Activated CD4-positive, alpha-beta T cell treated with anti-CD3 and anti-CD28 coated beads for 48 hours (primary cell): ENCODE measurements at regions not wholly inside any gene's neighbourhood (a gene's known extent, or its start where the extent isn't known, plus 50 kb on each side); places are given as distances from the start of the nearest gene placed in this dataset.

Experiments
- DNase-seq: peaks from one replicate; pipeline ENCODE4 v3.0.0-alpha.2; 2020

GRCh38 chr11:112470355-112470754 is 209.7 kb upstream of the PLET1 start:
- DNase-seq = no peak

GRCh38 chr11:112471731-112472130 is 211.1 kb upstream of the PLET1 start:
- DNase-seq = no peak

- DNase-seq = no peak
These were observed 216.5 kb upstream of the PLET1 start for GRCh38 chr11:112477152-112477551.

- DNase-seq = no peak
These were observed 217.1 kb upstream of the PLET1 start for GRCh38 chr11:112477581-112478317.

- DNase-seq = no peak
These were observed 218.1 kb upstream of the PLET1 start for GRCh38 chr11:112478806-112479205.

- no peak for DNase-seq
These were observed 220.8 kb upstream of the PLET1 start for GRCh38 chr11:112481431-112481830.

- DNase-seq = no peak
These were observed 221.2 kb upstream of the PLET1 start for GRCh38 chr11:112481893-112482292.

GRCh38 chr11:112485280-112485679 is 224.6 kb upstream of the PLET1 start:
- DNase-seq = no peak

GRCh38 chr11:112497826-112498225 is 237.2 kb upstream of the PLET1 start:
- DNase-seq = no peak

GRCh38 chr11:112498701-112499100 is 238.0 kb upstream of the PLET1 start:
- DNase-seq = no peak

GRCh38 chr11:112499153-112499880 is 238.7 kb upstream of the PLET1 start:
- DNase-seq = no peak

- no peak for DNase-seq
These were observed 239.2 kb upstream of the PLET1 start for GRCh38 chr11:112499881-112500204.

- no peak for DNase-seq
These were observed 242.8 kb upstream of the PLET1 start for GRCh38 chr11:112503410-112503809.

GRCh38 chr11:112504056-112504455 is 243.4 kb upstream of the PLET1 start:
- no peak for DNase-seq

GRCh38 chr11:112506852-112507251 is 246.2 kb upstream of the PLET1 start:
- DNase-seq = no peak

- no peak for DNase-seq
These were observed 246.6 kb upstream of the PLET1 start for GRCh38 chr11:112507281-112507680.

GRCh38 chr11:112508750-112509149 is 248.1 kb upstream of the PLET1 start:
- no peak for DNase-seq

- DNase-seq = no peak
These were observed 248.6 kb upstream of the PLET1 start for GRCh38 chr11:112509300-112509699.

- no peak for DNase-seq
These were observed 250.6 kb upstream of the PLET1 start for GRCh38 chr11:112511271-112511670.

GRCh38 chr11:112511911-112512310 is 251.3 kb upstream of the PLET1 start:
- DNase-seq = no peak

- DNase-seq = no peak
These were observed 252.8 kb upstream of the PLET1 start for GRCh38 chr11:112513417-112513816.

GRCh38 chr11:112514011-112514740 is 253.5 kb upstream of the PLET1 start:
- no peak for DNase-seq

- DNase-seq = no peak
These were observed 255.6 kb upstream of the PLET1 start for GRCh38 chr11:112516261-112516660.

- DNase-seq = no peak
These were observed 256.1 kb upstream of the PLET1 start for GRCh38 chr11:112516755-112517154.
